Peyer's patch (tissue), 4 donors: ENCODE measurements at regions not wholly inside any gene's neighbourhood (a gene's known extent, or its start where the extent isn't known, plus 50 kb on each side); places are given as distances from the start of the nearest gene placed in this dataset.

Experiments used
- DNase-seq, 3 donors: peaks; one replicate each; pipeline ENCODE4 v3.0.0-alpha.2; 2017 to 2019
- H3K27ac ChIP-seq, 4 donors: fragments of 200-600 bp; sonication (generic); one replicate each; pipeline ENCODE4 v1.5.1; 2016 to 2019
- H3K27me3 ChIP-seq, 2 donors: fragments of 200-600 bp; sonication (generic); one replicate each; pipeline ENCODE4 v1.5.1; 2019
- H3K36me3 ChIP-seq, 3 donors: fragments of 200-600 bp; sonication (generic); one replicate each; pipeline ENCODE4 v1.5.1; 2016 to 2019
- H3K4me1 ChIP-seq, 4 donors: fragments of 200-600 bp; sonication (generic); one replicate each; pipeline ENCODE4 v1.5.1; 2016 to 2019
- H3K4me3 ChIP-seq, 4 donors: fragments of 200-600 bp; sonication (generic); 1 replicate in 3 of 4; 2 replicates in 1 of 4; pipeline ENCODE4 v1.5.1; 2016 to 2019; ENCODE audit warnings: mild to moderate bottlenecking in 1 of 4
- H3K9me3 ChIP-seq, 4 donors: fragments of 200-600 bp; sonication (generic); one replicate each; pipeline ENCODE4 v1.5.1; 2016 to 2019; ENCODE audit warnings: mild to moderate bottlenecking in 1 of 4
- POLR2A ChIP-seq, 2 donors: fragments of 450-650 bp; IDR thresholded peaks; one replicate each; pipeline ENCODE4 v1.5.1; 2017; ENCODE audit warnings: antibody characterized with exemption in 2 of 2, mild to moderate bottlenecking in 2 of 2, moderate library complexity in 2 of 2
- TF ChIP-seq, protein P1 (sequence below), 6 experiments: fragments of 450-650 bp in 4 of 6; fragments of 200-600 bp in 2 of 6; sonication (generic) in 1 of 6; IDR thresholded peaks; one replicate each; pipeline ENCODE4 v1.5.1; 2017 to 2019; ENCODE audit warnings: antibody characterized with exemption in 6 of 6, mild to moderate bottlenecking in 3 of 6, moderate library complexity in 1 of 6

DNA sequence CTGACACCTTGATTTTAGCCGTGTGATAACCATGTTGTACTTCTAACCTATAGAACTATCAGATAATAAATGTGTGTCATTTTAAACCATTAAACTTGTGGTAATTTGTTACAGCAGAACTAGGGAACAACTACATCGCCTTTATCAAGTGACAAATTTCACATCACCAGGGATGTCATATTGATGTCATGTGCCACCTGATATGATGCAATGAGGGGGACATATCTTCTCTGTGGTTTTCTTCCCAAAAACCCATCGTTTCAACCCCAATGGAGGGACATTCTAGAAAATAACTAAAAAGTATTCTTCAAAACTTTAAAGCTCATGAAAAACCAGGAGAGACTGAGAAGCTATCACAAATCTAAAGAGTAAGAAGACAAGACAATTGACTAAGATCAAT is 212.2 kb downstream of the ETV1 start:
- no peak for DNase-seq
- no peaks in the 10 kb centered on the region for H3K4me1 ChIP-seq
- H3K27me3 ChIP-seq = no peaks in the 10 kb centered on the region

DNA sequence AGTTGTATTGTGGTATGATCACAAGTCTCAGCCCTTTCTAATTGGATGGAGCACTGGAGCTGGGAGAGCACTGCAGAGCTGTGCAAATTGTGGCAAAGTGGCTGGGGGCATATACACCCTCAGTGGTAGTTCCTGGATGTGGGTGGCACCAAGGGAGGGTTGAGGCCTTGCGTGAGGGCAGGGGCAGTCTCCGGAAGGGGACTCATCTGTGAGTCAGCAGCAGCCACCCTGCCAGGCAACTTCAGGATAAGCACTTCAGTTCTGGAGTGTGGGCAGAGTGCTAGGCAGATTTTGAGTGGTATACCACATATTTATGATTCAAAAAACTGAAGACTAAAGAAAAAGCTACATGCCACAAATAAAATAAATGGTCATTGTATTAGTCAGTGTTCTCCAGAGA is 210.5 kb downstream of the ETV1 start:
- DNase-seq = no peak
- no peaks in the 10 kb centered on the region for H3K4me1 ChIP-seq
- H3K36me3 ChIP-seq = no peaks in the 10 kb centered on the region
- H3K27me3 ChIP-seq = no peaks in the 10 kb centered on the region
- no peak overlapping the region for H3K4me3 ChIP-seq
- no peaks in the 10 kb centered on the region for H3K9me3 ChIP-seq
- no peak for TF ChIP-seq POLR2A (IDR thresholded peaks at IDR 0.05)
- TF ChIP-seq, protein P1, sequence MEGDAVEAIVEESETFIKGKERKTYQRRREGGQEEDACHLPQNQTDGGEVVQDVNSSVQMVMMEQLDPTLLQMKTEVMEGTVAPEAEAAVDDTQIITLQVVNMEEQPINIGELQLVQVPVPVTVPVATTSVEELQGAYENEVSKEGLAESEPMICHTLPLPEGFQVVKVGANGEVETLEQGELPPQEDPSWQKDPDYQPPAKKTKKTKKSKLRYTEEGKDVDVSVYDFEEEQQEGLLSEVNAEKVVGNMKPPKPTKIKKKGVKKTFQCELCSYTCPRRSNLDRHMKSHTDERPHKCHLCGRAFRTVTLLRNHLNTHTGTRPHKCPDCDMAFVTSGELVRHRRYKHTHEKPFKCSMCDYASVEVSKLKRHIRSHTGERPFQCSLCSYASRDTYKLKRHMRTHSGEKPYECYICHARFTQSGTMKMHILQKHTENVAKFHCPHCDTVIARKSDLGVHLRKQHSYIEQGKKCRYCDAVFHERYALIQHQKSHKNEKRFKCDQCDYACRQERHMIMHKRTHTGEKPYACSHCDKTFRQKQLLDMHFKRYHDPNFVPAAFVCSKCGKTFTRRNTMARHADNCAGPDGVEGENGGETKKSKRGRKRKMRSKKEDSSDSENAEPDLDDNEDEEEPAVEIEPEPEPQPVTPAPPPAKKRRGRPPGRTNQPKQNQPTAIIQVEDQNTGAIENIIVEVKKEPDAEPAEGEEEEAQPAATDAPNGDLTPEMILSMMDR (IDR thresholded peaks at IDR 0.05) = no peak
- H3K27ac ChIP-seq = no peak overlapping the region

More for the DNA sequence above, 212.2 kb downstream of the ETV1 start:
- no peaks in the 10 kb centered on the region for H3K36me3 ChIP-seq
- H3K9me3 ChIP-seq = no peaks in the 10 kb centered on the region
- no peak overlapping the region for H3K27ac ChIP-seq
- H3K4me3 ChIP-seq = no peak overlapping the region
- no peak for TF ChIP-seq POLR2A (IDR thresholded peaks at IDR 0.05)
- TF ChIP-seq, protein P1 (IDR thresholded peaks at IDR 0.05) = no peak

DNA sequence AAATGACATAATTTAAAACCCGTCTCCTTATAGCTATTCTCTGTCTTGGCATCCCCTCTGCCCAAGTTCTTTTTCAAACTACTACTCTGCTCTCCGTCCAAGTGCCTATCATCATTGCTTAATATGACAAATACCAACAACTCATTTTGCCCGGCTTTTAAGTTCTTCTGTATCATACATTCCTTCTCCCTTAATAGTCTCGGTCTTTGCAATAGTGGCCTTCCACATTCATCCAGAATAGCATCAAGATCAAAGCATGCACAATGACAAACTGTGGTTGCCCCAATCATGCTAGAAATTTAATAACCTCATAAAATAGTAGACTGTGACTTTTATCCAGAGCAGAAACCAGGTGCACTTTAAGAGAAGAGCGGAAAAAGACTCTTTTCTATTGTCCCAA is 198.9 kb downstream of the ETV1 start:
- Histone ChIP-seq H3K9me3 (no peaks in the 10 kb centered on the region), H3K27me3 (no peaks in the 10 kb centered on the region), H3K4me1 (no peaks in the 10 kb centered on the region), H3K36me3 (no peaks in the 10 kb centered on the region), H3K27ac (no peak overlapping the region), H3K4me3 (no peak overlapping the region)
- TF ChIP-seq POLR2A (IDR thresholded peaks at IDR 0.05) = no peak
- TF ChIP-seq, protein P1 (IDR thresholded peaks at IDR 0.05) = no peak
- no peak for DNase-seq

DNA sequence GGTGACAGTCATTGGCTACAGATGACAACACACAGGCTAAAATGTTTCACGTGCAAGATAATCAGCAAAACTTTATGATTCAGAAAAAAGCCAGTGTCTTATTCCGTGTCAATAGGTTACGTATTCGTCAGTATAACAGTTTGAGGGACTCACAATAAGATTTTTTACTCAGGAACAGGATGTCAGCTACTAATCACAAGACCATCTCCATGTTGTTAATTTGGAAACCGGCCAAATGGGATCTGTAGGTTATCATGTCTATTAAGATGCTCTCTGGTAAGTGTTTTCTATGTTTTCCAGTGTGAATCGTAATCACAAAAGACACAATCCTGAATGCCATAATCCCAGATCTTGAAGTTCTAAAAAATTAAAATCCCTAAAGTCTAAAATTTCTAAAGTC is 197.3 kb downstream of the ETV1 start:
- no peaks in the 10 kb centered on the region for H3K9me3 ChIP-seq
- no peaks in the 10 kb centered on the region for H3K36me3 ChIP-seq
- H3K27me3 ChIP-seq = no peaks in the 10 kb centered on the region
- no peaks in the 10 kb centered on the region for H3K4me1 ChIP-seq
- H3K4me3 ChIP-seq = no peak overlapping the region
- TF ChIP-seq, protein P1 (IDR thresholded peaks at IDR 0.05) = no peak
- TF ChIP-seq POLR2A (IDR thresholded peaks at IDR 0.05) = no peak
- no peak for DNase-seq
- H3K27ac ChIP-seq = no peak overlapping the region

DNA sequence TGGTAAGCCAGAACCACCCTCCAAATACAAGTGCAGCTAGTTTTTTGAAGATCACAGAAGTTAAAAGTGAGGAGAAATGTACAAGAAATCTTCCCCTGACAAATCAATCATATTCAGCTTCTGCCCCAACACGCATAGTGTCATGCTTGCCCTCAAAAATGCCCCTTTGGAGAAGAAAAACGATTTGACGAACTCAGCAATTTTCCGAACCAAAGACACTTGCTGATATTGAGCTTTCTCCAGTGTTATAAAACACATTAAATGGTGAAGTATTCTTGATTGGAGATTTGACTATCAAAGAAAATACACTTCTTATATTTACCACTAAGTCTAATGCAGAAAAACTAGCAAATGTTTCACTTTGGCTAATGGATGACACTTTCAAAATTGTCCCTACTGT is 195.5 kb downstream of the ETV1 start:
- Histone ChIP-seq H3K4me3 (no peak overlapping the region), H3K27me3 (no peaks in the 10 kb centered on the region), H3K9me3 (no peaks in the 10 kb centered on the region), H3K36me3 (no peaks in the 10 kb centered on the region), H3K4me1 (no peaks in the 10 kb centered on the region), H3K27ac (no peak overlapping the region)
- TF ChIP-seq, protein P1 (IDR thresholded peaks at IDR 0.05) = no peak
- no peak for TF ChIP-seq POLR2A (IDR thresholded peaks at IDR 0.05)
- DNase-seq = no peak

DNA sequence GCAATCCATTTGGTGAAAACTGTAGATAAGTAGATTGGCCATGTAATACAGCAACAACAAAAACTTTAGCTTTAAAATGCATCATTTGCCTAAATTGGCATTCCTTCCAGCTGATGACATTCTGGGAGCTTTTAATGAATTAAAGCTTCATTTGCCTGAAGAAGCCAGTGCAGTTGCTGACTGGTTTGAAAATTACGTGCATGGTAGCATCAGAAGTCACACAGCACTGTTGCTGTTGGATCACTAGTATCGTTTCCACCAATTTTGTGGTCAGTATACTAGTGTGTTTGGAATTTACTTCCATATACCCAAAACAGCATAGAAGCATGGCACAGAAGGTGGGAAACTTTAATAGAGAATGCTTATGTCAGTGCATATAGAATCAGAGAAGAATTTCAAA is 194.9 kb downstream of the ETV1 start:
- Histone ChIP-seq H3K4me1 (no peaks in the 10 kb centered on the region), H3K9me3 (no peaks in the 10 kb centered on the region), H3K36me3 (no peaks in the 10 kb centered on the region), H3K27ac (no peak overlapping the region), H3K27me3 (no peaks in the 10 kb centered on the region), H3K4me3 (no peak overlapping the region)
- DNase-seq = no peak
- TF ChIP-seq, protein P1 (IDR thresholded peaks at IDR 0.05) = no peak
- no peak for TF ChIP-seq POLR2A (IDR thresholded peaks at IDR 0.05)
